GM23338 (cell line): ENCODE measurements at regions not wholly inside any gene's neighbourhood (a gene's known extent, or its start where the extent isn't known, plus 50 kb on each side); places are given as distances from the start of the nearest gene placed in this dataset.

Experiments used
- ATAC-seq: fragments of 200-7000 bp; cut with Tn5 transposase; 3 replicates; pipeline ENCODE4 v1.9.1; 2020
- DNase-seq: peaks from one replicate; pipeline ENCODE4 v3.0.0-alpha.2; 2015; ENCODE audit warnings: low spot score
- H2AFZ ChIP-seq: fragments of 200-600 bp; sonication (generic); 2 replicates; pipeline ENCODE4 v1.8.0; 2016; ENCODE audit warnings: antibody characterized with exemption, mild to moderate bottlenecking, moderate library complexity
- H3F3A ChIP-seq: fragments of 200-600 bp; sonication (generic); replicated peaks from 2 replicates; pipeline ENCODE4 v1.8.0; 2017; ENCODE audit warnings: antibody characterized with exemption, mixed run types, low read depth
- H3K27ac ChIP-seq: fragments of 200-600 bp; sonication (generic); 2 replicates; pipeline ENCODE4 v1.6.1; 2016; ENCODE audit warnings: low read depth
- H3K27me3 ChIP-seq: fragments of 200-600 bp; sonication (generic); 2 replicates; pipeline ENCODE4 v1.8.0; 2016; ENCODE audit warnings: mild to moderate bottlenecking, mixed run types, moderate library complexity; ENCODE audit not compliant: insufficient read depth
- H3K36me3 ChIP-seq: fragments of 200-600 bp; sonication (generic); 2 replicates; pipeline ENCODE4 v1.8.0; 2016; ENCODE audit warnings: mild to moderate bottlenecking; ENCODE audit not compliant: insufficient read depth
- H3K4me1 ChIP-seq: fragments of 200-600 bp; sonication (generic); 2 replicates; pipeline ENCODE4 v1.8.0; 2016; ENCODE audit warnings: mild to moderate bottlenecking, moderate library complexity; ENCODE audit not compliant: insufficient read depth
- H3K4me2 ChIP-seq: fragments of 200-600 bp; sonication (generic); 2 replicates; pipeline ENCODE4 v1.7.1; 2017; ENCODE audit warnings: mixed run types
- H3K4me3 ChIP-seq: fragments of 200-600 bp; sonication (generic); 2 replicates; pipeline ENCODE4 v1.6.1; 2016; ENCODE audit warnings: mixed run types
- H3K79me2 ChIP-seq: fragments of 200-600 bp; sonication (generic); replicated peaks from 2 replicates; pipeline ENCODE4 v1.8.0; 2017; ENCODE audit warnings: mild to moderate bottlenecking; ENCODE audit not compliant: insufficient read depth
- H3K9me2 ChIP-seq: fragments of 200-600 bp; sonication (generic); 2 replicates; pipeline ENCODE4 v1.8.0; 2017; ENCODE audit not compliant: insufficient read depth
- H4K20me1 ChIP-seq: fragments of 200-600 bp; sonication (generic); replicated peaks from 2 replicates; pipeline ENCODE4 v1.8.0; 2017; ENCODE audit warnings: mild to moderate bottlenecking; ENCODE audit not compliant: insufficient read depth
- H3K27ac Mint-ChIP-seq: 2 replicates; pipeline ENCODE4 v1.8.0; 2020; ENCODE audit warnings: inconsistent platforms, mild to moderate bottlenecking, moderate library complexity, mixed read lengths
- H3K27me3 Mint-ChIP-seq: 3 replicates; pipeline ENCODE4 v1.8.0; 2022; ENCODE audit warnings: low read depth, mild to moderate bottlenecking, moderate library complexity, mixed read lengths, inconsistent platforms; ENCODE audit not compliant: insufficient read depth, poor library complexity
- H3K36me3 Mint-ChIP-seq: 3 replicates; pipeline ENCODE4 v1.8.0; 2021; ENCODE audit warnings: low read depth, mild to moderate bottlenecking, inconsistent platforms, moderate library complexity, mixed read lengths
- H3K4me1 Mint-ChIP-seq: 3 replicates; pipeline ENCODE4 v1.8.0; 2020; ENCODE audit warnings: mild to moderate bottlenecking, inconsistent platforms, mixed read lengths
- H3K4me3 Mint-ChIP-seq: 3 replicates; pipeline ENCODE4 v1.8.0; 2021; ENCODE audit warnings: moderate library complexity, mild to moderate bottlenecking, inconsistent platforms, mixed read lengths
- H3K9me3 Mint-ChIP-seq: 3 replicates; pipeline ENCODE4 v1.8.0; 2020; ENCODE audit warnings: moderate library complexity, mild to moderate bottlenecking, inconsistent platforms, mixed read lengths
- CTCF ChIP-seq, 2 experiments: fragments of 200-600 bp in 1 of 2; sonication (generic) in 1 of 2; conservative IDR thresholded peaks; 2 replicates each; pipeline versions ENCODE4 v1.5.1 to v1.6.1; 2016 to 2017; ENCODE audit warnings: antibody characterized with exemption in 2 of 2, low read depth in 2 of 2, mild to moderate bottlenecking in 2 of 2, moderate library complexity in 1 of 2
- ETS1 ChIP-seq: IDR thresholded peaks from 2 replicates; pipeline ENCODE4 v1.6.1; 2016; ENCODE audit warnings: antibody characterized with exemption
- EZH2 ChIP-seq: fragments of 200-600 bp; sonication (generic); IDR thresholded peaks from one replicate; pipeline ENCODE4 v1.8.0; 2017; ENCODE audit warnings: antibody characterized with exemption, mild to moderate bottlenecking, low read depth; ENCODE audit not compliant: unreplicated experiment
- EZH2phosphoT487 ChIP-seq: fragments of 200-600 bp; sonication (generic); IDR thresholded peaks from one replicate; pipeline ENCODE4 v1.8.1; 2018; ENCODE audit warnings: antibody characterized with exemption; ENCODE audit not compliant: unreplicated experiment
- JUNB ChIP-seq: IDR thresholded peaks from one replicate; pipeline ENCODE4 v1.6.1; 2016; ENCODE audit warnings: antibody characterized with exemption; ENCODE audit not compliant: unreplicated experiment
- NANOG ChIP-seq: IDR thresholded peaks from 2 replicates; pipeline ENCODE4 v1.6.1; 2016; ENCODE audit warnings: antibody characterized with exemption, borderline replicate concordance
- REST ChIP-seq: IDR thresholded peaks from one replicate; pipeline ENCODE4 v1.6.1; 2018; ENCODE audit warnings: antibody characterized with exemption; ENCODE audit not compliant: unreplicated experiment
- ZNF114 ChIP-seq: fragments of 250-450 bp; sonication (Bioruptor Pico); IDR thresholded peaks from 2 replicates; pipeline ENCODE4 v1.5.0; 2020; ENCODE audit warnings: mild to moderate bottlenecking, moderate library complexity
- ZNF331 ChIP-seq: fragments of 250-450 bp; sonication (Bioruptor Pico); IDR thresholded peaks from 2 replicates; pipeline ENCODE4 v1.5.0; 2020; ENCODE audit warnings: low read depth, mild to moderate bottlenecking, moderate library complexity
- ZNF462 ChIP-seq: fragments of 250-450 bp; sonication (Bioruptor Pico); IDR thresholded peaks from 2 replicates; pipeline ENCODE4 v1.5.0; 2020; ENCODE audit warnings: mild to moderate bottlenecking, moderate library complexity

DNA sequence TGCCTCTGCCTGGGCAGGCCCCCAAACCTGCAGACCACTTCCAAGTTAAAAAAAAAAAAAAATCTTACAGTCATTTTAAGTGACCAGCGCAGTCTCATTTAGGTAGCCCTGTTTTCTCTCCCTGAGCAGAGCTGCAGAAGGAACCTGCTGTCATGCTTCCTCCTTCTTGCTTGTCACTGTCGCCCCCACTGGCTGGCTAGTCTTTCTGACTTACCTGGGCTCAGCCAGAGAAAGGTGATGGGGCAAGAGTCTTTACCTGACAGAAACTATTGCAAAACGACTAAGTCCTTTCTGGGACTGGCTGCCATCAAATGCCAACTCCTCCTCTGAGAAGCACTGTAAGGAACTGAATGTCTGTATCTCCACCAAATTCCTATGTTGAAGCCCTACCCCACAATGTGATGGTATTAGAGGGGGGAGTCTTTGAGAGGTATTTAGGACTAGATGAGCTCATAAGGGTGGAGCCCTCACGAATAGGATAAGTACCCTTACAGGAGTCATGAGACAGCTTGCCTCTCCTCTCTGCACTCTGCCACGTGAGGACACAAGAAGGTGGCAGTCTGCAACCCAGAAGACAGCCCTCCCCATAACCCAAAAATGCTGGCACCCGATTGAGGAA, 58.4 kb upstream of the SHC3 start (continued):
- no peak for TF ChIP-seq ZNF331 (CRISPR knock-in tag)
- TF ChIP-seq ZNF114: no peak
- peak in 1 of 2 experiments; percentile 63; a peak in 3 of 4 replicates for TF ChIP-seq CTCF (conservative IDR thresholded peaks at IDR 0.05; ENCODE audit: low read depth in 2 of 2)
- TF ChIP-seq JUNB: no peak

DNA sequence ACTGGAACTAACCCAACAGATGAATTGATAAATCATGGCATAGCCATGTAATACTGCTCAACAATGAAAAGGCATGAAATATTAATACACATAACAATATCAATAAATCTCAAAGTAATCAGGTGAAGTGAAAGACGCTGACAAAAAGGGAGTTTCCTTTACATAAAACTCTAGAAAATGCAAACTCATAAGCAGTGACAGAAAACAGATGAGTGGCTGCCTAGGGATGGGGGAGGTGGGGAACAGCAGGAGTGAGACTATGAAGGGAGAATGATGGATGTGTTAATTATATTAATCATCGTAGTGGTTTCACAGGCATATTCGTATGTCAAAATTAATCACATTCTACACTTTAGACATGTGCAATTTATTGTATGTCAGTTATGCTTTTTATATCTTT, 59.8 kb upstream of the SHC3 start:
- ATAC-seq (no peak), DNase-seq (no peak)
- Mint-ChIP-seq H3K27ac (no peak overlapping the region), H3K4me1 (peaks cover 12% of the 10 kb centered on the region; the same call in 2 of the 3 replicates), H3K36me3 (no peaks in the 10 kb centered on the region), H3K27me3 (peaks cover 8% of the 10 kb centered on the region), H3K4me3 (no peak overlapping the region), H3K9me3 (no peaks in the 10 kb centered on the region)
- Histone ChIP-seq H3K27me3 (peaks cover 25% of the 10 kb centered on the region), H3K4me3 (no peak overlapping the region), H3K36me3 (no peaks in the 10 kb centered on the region), H3K9me2 (no peaks in the 10 kb centered on the region), H3K79me2 (no peaks in the 10 kb centered on the region), H3F3A (no peaks in the 10 kb centered on the region), H3K4me2 (no peak overlapping the region), H3K4me1 (no peaks in the 10 kb centered on the region), H2AFZ (no peak overlapping the region), H3K27ac (no peak overlapping the region), H4K20me1 (no peaks in the 10 kb centered on the region)
- TF ChIP-seq ETS1 (no peak), REST (no peak), NANOG (no peak), EZH2phosphoT487 (no peak), CTCF (conservative IDR thresholded peaks at IDR 0.05; ENCODE audit: low read depth in 2 of 2) (no peak), EZH2 (no peak), ZNF462 (no peak)
